PC-9 (cell line): ENCODE measurements at regions not wholly inside any gene's neighbourhood (a gene's known extent, or its start where the extent isn't known, plus 50 kb on each side); places are given as distances from the start of the nearest gene placed in this dataset.

Source experiments
- EZH2 ChIP-seq: fragments of 200-600 bp; sonication (generic); IDR thresholded peaks from 2 replicates; pipeline ENCODE4 v1.8.0; 2017; ENCODE audit warnings: antibody characterized with exemption, low read depth
- TF ChIP-seq, protein P1 (sequence below): fragments of 200-600 bp; sonication (generic); conservative IDR thresholded peaks from 2 replicates; pipeline ENCODE4 v1.6.1; 2017; ENCODE audit warnings: mixed run types, antibody characterized with exemption, mild to moderate bottlenecking, moderate library complexity

DNA sequence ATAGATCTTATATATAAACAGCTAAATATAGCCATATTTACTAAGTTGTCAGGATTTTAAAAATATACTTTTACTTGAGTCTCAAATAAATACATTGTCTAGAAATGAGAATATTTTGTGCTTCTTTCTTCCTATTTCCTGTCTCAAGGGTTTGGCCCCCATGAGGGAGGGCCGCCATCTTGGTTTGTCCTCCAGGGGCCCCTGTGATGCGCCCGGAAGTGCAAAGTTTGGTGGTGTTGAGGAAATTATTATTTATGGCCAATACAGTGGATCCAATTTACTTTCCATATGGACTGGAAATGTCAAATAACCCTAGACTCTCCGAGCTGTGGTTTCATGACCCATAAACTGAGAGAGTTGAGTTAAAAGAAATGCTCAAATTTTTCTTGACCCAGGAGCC is 104.7 kb upstream of the OTOS start:
- TF ChIP-seq, protein P1, sequence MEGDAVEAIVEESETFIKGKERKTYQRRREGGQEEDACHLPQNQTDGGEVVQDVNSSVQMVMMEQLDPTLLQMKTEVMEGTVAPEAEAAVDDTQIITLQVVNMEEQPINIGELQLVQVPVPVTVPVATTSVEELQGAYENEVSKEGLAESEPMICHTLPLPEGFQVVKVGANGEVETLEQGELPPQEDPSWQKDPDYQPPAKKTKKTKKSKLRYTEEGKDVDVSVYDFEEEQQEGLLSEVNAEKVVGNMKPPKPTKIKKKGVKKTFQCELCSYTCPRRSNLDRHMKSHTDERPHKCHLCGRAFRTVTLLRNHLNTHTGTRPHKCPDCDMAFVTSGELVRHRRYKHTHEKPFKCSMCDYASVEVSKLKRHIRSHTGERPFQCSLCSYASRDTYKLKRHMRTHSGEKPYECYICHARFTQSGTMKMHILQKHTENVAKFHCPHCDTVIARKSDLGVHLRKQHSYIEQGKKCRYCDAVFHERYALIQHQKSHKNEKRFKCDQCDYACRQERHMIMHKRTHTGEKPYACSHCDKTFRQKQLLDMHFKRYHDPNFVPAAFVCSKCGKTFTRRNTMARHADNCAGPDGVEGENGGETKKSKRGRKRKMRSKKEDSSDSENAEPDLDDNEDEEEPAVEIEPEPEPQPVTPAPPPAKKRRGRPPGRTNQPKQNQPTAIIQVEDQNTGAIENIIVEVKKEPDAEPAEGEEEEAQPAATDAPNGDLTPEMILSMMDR, result no peak
- TF ChIP-seq EZH2, result no peak
